Frontal cortex (tissue), 3 donors: ENCODE measurements at regions not wholly inside any gene's neighbourhood (a gene's known extent, or its start where the extent isn't known, plus 50 kb on each side); places are given as distances from the start of the nearest gene placed in this dataset.

Source experiments
- DNase-seq, 2 donors: peaks; one replicate each; pipeline ENCODE4 v3.0.0; 2012; ENCODE audit warnings: low spot score in 2 of 2
- FAIRE-seq: peaks from 2 replicates; lab custom pipeline; 2012; peaks lifted over from hg19 to GRCh38; lab: Jason Lieb, UNC
- donor health status: control.
- donor health status: control.
- donor health status: control.

DNA sequence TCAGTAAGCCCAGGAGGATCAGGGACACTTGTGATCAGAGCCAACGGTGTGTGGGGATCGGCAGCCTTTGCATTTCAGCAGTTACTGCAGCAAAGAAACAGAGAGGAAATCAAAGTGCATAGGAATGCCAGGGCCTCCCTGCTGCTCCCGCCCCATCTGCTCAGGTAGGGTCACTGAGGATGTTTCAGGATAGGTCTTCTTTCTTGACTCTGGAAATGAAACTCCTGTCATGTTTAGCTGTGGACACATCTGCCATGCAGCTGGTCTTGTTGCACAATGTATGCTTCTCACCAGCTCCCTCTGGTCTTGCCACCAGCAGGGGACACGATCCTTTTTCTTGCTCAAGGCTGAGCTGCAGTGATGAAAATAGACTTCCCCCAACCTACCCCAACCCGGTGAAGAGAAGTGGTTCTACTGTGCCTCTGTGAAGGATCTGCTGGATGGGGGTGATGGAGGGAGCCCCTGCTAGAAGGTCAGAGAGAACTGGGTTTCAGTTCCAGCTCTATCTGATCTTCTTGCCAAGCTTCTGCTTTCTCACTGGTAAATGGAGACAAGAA, 185.2 kb upstream of the KLF4 start:
- no peak for DNase-seq
- no peak for FAIRE-seq

- DNase-seq (no peak), FAIRE-seq (no peak)
Measured at GRCh38 chr9:107673861-107674720, 184.5 kb upstream of the KLF4 start.

- DNase-seq: no peak
Measured at GRCh38 chr9:107671588-107671987, 182.0 kb upstream of the KLF4 start.

GRCh38 chr9:107669422-107669821, 179.9 kb upstream of the KLF4 start:
- FAIRE-seq: no peak
- no peak for DNase-seq

More at GRCh38 chr9:107671588-107671987, 182.0 kb upstream of the KLF4 start:
- no peak for FAIRE-seq

- FAIRE-seq: no peak
- no peak for DNase-seq
Measured at GRCh38 chr9:107667231-107668070, 177.9 kb upstream of the KLF4 start.

DNA sequence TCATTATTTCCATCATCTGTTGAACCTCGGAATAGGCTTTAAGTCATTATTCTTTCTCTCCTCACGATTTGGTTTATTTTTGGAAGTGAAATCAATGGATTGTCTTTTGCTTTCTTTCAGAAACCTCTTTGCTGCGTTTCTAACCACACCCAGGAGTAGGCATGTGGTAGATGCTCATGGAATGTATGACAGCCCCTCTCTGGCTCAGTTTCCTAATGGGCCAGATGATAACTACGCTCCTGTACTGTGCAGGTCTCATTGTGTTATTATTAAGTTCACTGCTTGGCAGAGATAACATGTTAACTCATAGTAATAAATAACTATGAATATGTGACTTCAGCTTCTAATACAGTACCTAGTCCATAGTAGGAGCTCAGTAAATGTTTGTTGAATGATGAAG, 175.5 kb upstream of the KLF4 start:
- no peak for FAIRE-seq
- DNase-seq: no peak

DNA sequence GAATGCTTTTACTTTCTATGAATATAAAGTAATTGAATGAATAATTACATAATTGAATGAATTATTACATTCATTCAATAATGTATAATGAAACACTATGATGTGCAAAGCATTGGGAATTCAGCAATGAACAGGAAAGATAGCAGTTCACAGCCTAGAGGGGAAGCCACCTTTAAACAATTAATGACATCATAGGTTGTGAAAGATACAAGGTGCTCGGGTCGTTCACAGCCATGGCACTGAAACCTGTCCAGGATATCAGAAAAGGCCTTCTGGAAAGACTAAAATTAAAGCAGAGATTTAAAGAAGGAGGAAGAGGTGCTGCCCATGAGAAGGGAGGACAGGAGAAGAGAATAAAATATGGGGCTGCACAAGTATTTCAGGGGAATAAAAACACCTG, 171.4 kb upstream of the KLF4 start:
- FAIRE-seq (no peak), DNase-seq (no peak)

- DNase-seq: no peak
- FAIRE-seq: no peak
Measured at GRCh38 chr9:107653263-107653821, 163.8 kb upstream of the KLF4 start.

DNA sequence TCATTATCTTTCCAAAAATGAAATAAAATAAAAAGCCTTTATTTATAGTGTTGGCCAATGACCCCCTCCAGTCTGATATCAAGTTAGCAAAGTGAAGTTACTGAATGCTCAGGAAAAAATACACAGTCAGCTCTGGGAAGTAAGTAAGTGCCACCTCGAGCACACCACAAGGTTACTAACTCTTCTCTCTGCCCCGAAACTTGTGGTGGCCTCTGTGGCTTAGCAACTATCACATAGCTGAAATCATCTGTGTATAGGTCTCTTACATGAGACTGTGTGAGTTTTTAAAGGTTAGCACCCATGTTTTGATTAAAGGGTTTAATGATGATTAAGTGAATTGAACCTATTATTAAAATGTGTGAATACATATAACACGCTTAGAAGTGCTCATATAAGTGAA, 161.4 kb upstream of the KLF4 start:
- FAIRE-seq (no peak), DNase-seq (no peak)

DNA sequence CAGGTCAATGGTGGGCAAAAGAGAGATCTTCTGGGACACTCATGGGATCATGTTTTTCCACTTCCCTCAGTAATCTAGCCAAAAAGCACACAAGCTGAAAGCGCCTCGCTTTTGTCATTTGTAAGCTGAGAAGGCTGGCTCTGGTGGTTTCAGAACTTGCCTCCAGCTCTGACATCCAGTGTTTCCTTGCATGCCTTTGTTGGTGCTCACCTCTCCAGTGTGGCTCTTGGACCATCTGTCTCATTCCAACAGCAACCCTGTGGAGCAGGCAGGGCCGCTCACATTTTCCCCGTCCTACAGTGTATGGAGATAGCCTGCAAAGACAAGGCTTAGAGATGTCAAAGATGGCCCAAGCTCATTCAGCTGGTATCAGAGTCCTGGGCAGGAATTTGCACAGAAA, 160.8 kb upstream of the KLF4 start:
- FAIRE-seq (no peak), DNase-seq (no peak)

DNA sequence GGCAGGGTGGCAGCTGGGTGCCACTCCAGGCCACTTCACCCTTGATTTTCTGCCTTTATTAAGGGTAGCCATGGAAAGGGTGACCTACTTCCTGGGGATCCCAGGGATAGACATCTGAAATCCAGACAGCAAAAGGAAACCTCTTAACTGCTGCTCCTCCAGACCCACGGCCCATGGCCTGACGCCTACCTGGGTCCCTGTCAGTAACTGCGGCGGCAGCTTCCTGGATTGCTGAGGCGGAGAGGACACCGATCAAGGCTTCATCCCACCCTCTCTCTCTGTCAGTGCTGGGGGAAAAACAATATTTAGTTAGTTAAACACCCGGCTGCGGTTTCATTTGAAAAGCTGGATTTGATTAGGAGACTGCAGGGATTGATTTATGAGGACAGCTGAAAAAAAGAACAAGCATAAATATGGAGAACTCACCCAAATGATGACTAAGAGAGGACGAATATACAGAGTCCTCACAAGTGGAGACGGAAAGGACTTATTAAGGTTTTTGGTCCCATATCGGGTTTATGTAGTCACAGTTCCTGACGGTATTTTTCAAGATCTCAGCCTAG, 158.7 kb upstream of the KLF4 start:
- no peak for DNase-seq
- no peak for FAIRE-seq

DNA sequence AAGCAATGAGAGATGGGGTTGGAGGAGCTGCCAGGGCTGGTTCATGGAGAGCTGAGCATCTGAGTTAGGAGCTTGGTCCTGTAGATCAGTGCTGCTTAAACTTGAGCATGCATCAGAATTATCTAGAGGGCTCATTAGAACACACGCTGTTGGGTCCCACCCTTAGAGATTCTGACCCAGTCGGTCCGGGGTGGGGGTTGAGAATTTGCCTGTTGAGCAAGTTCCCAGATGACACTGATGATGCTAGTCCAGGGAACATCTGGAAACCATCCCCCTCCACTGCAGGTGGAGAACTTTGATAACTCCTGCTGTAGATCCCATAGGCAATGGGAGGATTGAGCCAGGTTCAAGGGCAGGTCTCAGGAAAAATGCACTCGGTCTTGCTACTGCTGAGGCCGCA, 158.0 kb upstream of the KLF4 start:
- DNase-seq: no peak
- no peak for FAIRE-seq

- no peak for FAIRE-seq
- DNase-seq: no peak
Measured at GRCh38 chr9:107647141-107647540, 157.6 kb upstream of the KLF4 start.

GRCh38 chr9:107645464-107645833, 155.9 kb upstream of the KLF4 start:
- FAIRE-seq: no peak

GRCh38 chr9:107644733-107645463, 155.3 kb upstream of the KLF4 start:
- FAIRE-seq (no peak), DNase-seq (no peak)

More at GRCh38 chr9:107645464-107645833, 155.9 kb upstream of the KLF4 start:
- DNase-seq: no peak

DNA sequence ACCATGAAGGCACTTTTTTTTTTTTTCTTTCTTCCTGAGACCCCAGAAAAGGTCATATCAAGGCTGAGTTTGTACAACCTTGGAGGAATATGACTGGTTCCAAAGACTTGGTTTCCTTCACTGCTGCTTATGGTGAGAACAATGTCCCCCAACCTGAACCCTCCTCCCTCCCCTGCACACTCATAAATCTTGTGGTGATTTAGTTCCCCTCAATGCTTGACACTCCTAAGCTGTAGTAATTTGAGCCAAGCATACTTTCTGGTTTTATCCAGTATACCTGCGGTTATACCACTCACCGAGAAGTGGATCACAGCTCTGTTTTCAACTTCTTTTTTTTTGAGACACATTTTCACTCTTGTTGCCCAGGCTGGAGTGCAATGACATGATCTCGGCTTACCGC, 149.9 kb upstream of the KLF4 start:
- no peak for DNase-seq
- FAIRE-seq: no peak

GRCh38 chr9:107638521-107639310, 149.1 kb upstream of the KLF4 start:
- DNase-seq (no peak), FAIRE-seq (no peak)
